Right lobe of liver (tissue), 6 donors: ENCODE measurements at regions not wholly inside any gene's neighbourhood (a gene's known extent, or its start where the extent isn't known, plus 50 kb on each side); places are given as distances from the start of the nearest gene placed in this dataset.

Experiments used
- ATAC-seq, 4 donors: fragments of 200-7000 bp; cut with Tn5 transposase; one replicate each; pipeline ENCODE4 v1.9.1; 2020; ENCODE audit warnings: mild to moderate bottlenecking in 4 of 4, moderate library complexity in 4 of 4
- DNase-seq, 3 donors: peaks; one replicate each; pipeline ENCODE4 v3.0.0-alpha.2; 2020
- H3K27ac ChIP-seq, 3 donors: fragments of 200-600 bp; one replicate each; pipeline ENCODE4 v1.8.0; 2022
- H3K27me3 ChIP-seq, 2 donors: fragments of 200-600 bp; one replicate each; pipeline ENCODE4 v1.8.0; 2022
- H3K36me3 ChIP-seq, 4 donors: fragments of 200-600 bp; sonication (generic) in 1 of 4; one replicate each; pipeline versions ENCODE4 v1.5.1 to v1.8.0; 2017 to 2022; ENCODE audit warnings: control low read depth in 1 of 4
- H3K4me1 ChIP-seq, 4 donors: fragments of 200-600 bp; sonication (generic) in 1 of 4; one replicate each; pipeline versions ENCODE4 v1.5.1 to v1.8.0; 2017 to 2022; ENCODE audit warnings: control low read depth in 1 of 4
- H3K4me3 ChIP-seq, 3 donors: fragments of 200-600 bp; one replicate each; pipeline ENCODE4 v1.8.0; 2022
- H3K9me3 ChIP-seq, 4 donors: fragments of 200-600 bp; sonication (generic) in 1 of 4; one replicate each; pipeline versions ENCODE4 v1.5.1 to v1.8.0; 2017 to 2022; ENCODE audit warnings: control low read depth in 1 of 4
- CTCF ChIP-seq, 4 donors: fragments of 200-600 bp in 3 of 4; fragments of 450-650 bp in 1 of 4; IDR thresholded peaks; one replicate each; pipeline versions ENCODE4 v1.5.1 to v1.8.0; 2016 to 2022; ENCODE audit warnings: antibody characterized with exemption in 4 of 4, mild to moderate bottlenecking in 2 of 4
- POLR2A ChIP-seq: fragments of 450-650 bp; IDR thresholded peaks from one replicate; pipeline ENCODE4 v1.6.1; 2017; ENCODE audit warnings: antibody characterized with exemption, mild to moderate bottlenecking
- WGBS: methylation state at CpG from one replicate; pipeline ENCODE4 v1.1.6; 2018; ENCODE audit warnings: low coverage, low lambda C conversion rate; ENCODE audit not compliant: insufficient coverage; ENCODE audit errors: missing lambda C conversion rate; 5-methylcytosine and 5-hydroxymethylcytosine counted together
- intact Hi-C, 2 donors: fragments of 100-400 bp; cut with DNase I; formaldehyde crosslinking; loops; one replicate each; pipeline versions ENCODE4 v1.11.2 to v1.14.1; 2022
- donor health status: DM: no; HTN: yes; CAD: no.
- donor health status: DM: no; HTN: no; CAD: no.
- donor health status: DM: no; HTN: no; CAD: no.
- donor health status: DM: no; HTN: yes; CAD: no.
- donor health status: DM: no; HTN: yes; CAD: no.

GRCh38 chr12:102565555-102565954 is 85.2 kb upstream of the IGF1 start:
- H3K27ac ChIP-seq = no peak overlapping the region
- H3K36me3 ChIP-seq = no peaks in the 10 kb centered on the region
- TF ChIP-seq CTCF (IDR thresholded peaks at IDR 0.05) (no peak), POLR2A (no peak)
- intact Hi-C loops = no loop called here
- ATAC-seq (no peak), DNase-seq (no peak)
- H3K9me3 ChIP-seq = no peaks in the 10 kb centered on the region
- no peaks in the 10 kb centered on the region for H3K27me3 ChIP-seq
- H3K4me3 ChIP-seq = no peak overlapping the region
- WGBS = 58% methylated on average over 3 of the region's 3 CpGs
- H3K4me1 ChIP-seq = no peaks in the 10 kb centered on the region

GRCh38 chr12:102564026-102564425 is 83.7 kb upstream of the IGF1 start:
- Histone ChIP-seq H3K4me3 (no peak overlapping the region), H3K27ac (no peak overlapping the region), H3K27me3 (no peaks in the 10 kb centered on the region), H3K36me3 (no peaks in the 10 kb centered on the region), H3K9me3 (no peaks in the 10 kb centered on the region), H3K4me1 (no peaks in the 10 kb centered on the region)
- no peak for ATAC-seq
- intact Hi-C loops = no loop called here
- TF ChIP-seq POLR2A (no peak), CTCF (IDR thresholded peaks at IDR 0.05) (no peak)
- 67% methylated on average over 4 of the region's 4 CpGs for WGBS
- no peak for DNase-seq

GRCh38 chr12:102562836-102563425 is 82.6 kb upstream of the IGF1 start:
- Histone ChIP-seq H3K4me3 (no peak overlapping the region), H3K4me1 (no peaks in the 10 kb centered on the region), H3K36me3 (no peaks in the 10 kb centered on the region), H3K27me3 (no peaks in the 10 kb centered on the region), H3K9me3 (no peaks in the 10 kb centered on the region), H3K27ac (no peak overlapping the region)
- TF ChIP-seq CTCF (IDR thresholded peaks at IDR 0.05) (no peak), POLR2A (no peak)
- 33% methylated on average over 2 of the region's 2 CpGs for WGBS
- ATAC-seq (no peak), DNase-seq (no peak)
- intact Hi-C loops = no loop called here

GRCh38 chr12:102551186-102551585 is 70.8 kb upstream of the IGF1 start:
- ATAC-seq (no peak), DNase-seq (no peak)
- WGBS = 100% methylated on average over 1 of the region's 2 CpGs
- H3K4me3 ChIP-seq = no peak overlapping the region
- TF ChIP-seq CTCF (IDR thresholded peaks at IDR 0.05) (no peak), POLR2A (no peak)
- no peaks in the 10 kb centered on the region for H3K9me3 ChIP-seq
- intact Hi-C loops = no loop called here
- no peaks in the 10 kb centered on the region for H3K4me1 ChIP-seq
- H3K36me3 ChIP-seq = no peaks in the 10 kb centered on the region
- H3K27ac ChIP-seq = no peak overlapping the region
- no peaks in the 10 kb centered on the region for H3K27me3 ChIP-seq

- Histone ChIP-seq H3K4me1 (no peaks in the 10 kb centered on the region), H3K27me3 (no peaks in the 10 kb centered on the region), H3K27ac (no peak overlapping the region), H3K9me3 (no peaks in the 10 kb centered on the region), H3K4me3 (no peak overlapping the region), H3K36me3 (no peaks in the 10 kb centered on the region)
- TF ChIP-seq CTCF (IDR thresholded peaks at IDR 0.05) (no peak), POLR2A (no peak)
- ATAC-seq (no peak), DNase-seq (no peak)
- 60% methylated on average over 5 of the region's 5 CpGs for WGBS
- intact Hi-C loops = no loop called here
These were observed 69.3 kb upstream of the IGF1 start for GRCh38 chr12:102549691-102550090.
